Esophagus mucosa (tissue), 1 donor: ENCODE measurements at regions not wholly inside any gene's neighbourhood (a gene's known extent, or its start where the extent isn't known, plus 50 kb on each side); places are given as distances from the start of the nearest gene placed in this dataset.

Experiments used
- ATAC-seq: fragments of 200-7000 bp; cut with Tn5 transposase; one replicate; pipeline ENCODE4 v1.9.1; 2020
- donor health status: DM: yes; HTN: yes; CAD: no.

- ATAC-seq: no peak
Observed at GRCh38 chr5:157925786-157926671, 67.1 kb upstream of the CLINT1 start.

- ATAC-seq: peak; percentile 93
Observed at GRCh38 chr5:157924931-157925729, 66.2 kb upstream of the CLINT1 start.

GRCh38 chr5:157924490-157924889 is 65.5 kb upstream of the CLINT1 start:
- ATAC-seq: no peak

GRCh38 chr5:157923765-157924164 is 64.8 kb upstream of the CLINT1 start:
- ATAC-seq: no peak

GRCh38 chr5:157922026-157922425 is 63.1 kb upstream of the CLINT1 start:
- no peak for ATAC-seq

- no peak for ATAC-seq
Observed at GRCh38 chr5:157920828-157921170, 61.9 kb upstream of the CLINT1 start.

- ATAC-seq: peak; percentile 79
Observed at GRCh38 chr5:157918811-157919742, 60.1 kb upstream of the CLINT1 start.

GRCh38 chr5:157917899-157918809 is 59.2 kb upstream of the CLINT1 start:
- peak; percentile 51 for ATAC-seq

- ATAC-seq: no peak
Observed at GRCh38 chr5:157917491-157917890, 58.5 kb upstream of the CLINT1 start.

GRCh38 chr5:157915638-157916037 is 56.7 kb upstream of the CLINT1 start:
- ATAC-seq: no peak

GRCh38 chr5:157914151-157914788 is 55.3 kb upstream of the CLINT1 start:
- ATAC-seq: no peak

- peak; percentile 39 for ATAC-seq
Observed at GRCh38 chr5:157913575-157913974, 54.6 kb upstream of the CLINT1 start.

GRCh38 chr5:157912621-157913325 is 53.8 kb upstream of the CLINT1 start:
- peak; percentile 98 for ATAC-seq

GRCh38 chr5:157911568-157911967 is 52.6 kb upstream of the CLINT1 start:
- no peak for ATAC-seq
